DMS153 treated with DMSO at 0.1 percent for 48 hours (cell line): ENCODE measurements at regions not wholly inside any gene's neighbourhood (a gene's known extent, or its start where the extent isn't known, plus 50 kb on each side); places are given as distances from the start of the nearest gene placed in this dataset.

ENCODE experiments used
- DNase-seq: peaks from one replicate; lab custom pipeline; 2025; ENCODE audit not compliant: unreplicated experiment; lab: John Stamatoyannopoulos, UW

- no peak for DNase-seq
Observed at GRCh38 chr13:85666356-85666755, 132.9 kb downstream of the SLITRK6 start.

- DNase-seq = no peak
Observed at GRCh38 chr13:85665286-85665685, 133.9 kb downstream of the SLITRK6 start.

GRCh38 chr13:85663856-85664255 is 135.4 kb downstream of the SLITRK6 start:
- no peak for DNase-seq

- DNase-seq = no peak
Observed at GRCh38 chr13:85662186-85662585, 137.0 kb downstream of the SLITRK6 start.

DNA sequence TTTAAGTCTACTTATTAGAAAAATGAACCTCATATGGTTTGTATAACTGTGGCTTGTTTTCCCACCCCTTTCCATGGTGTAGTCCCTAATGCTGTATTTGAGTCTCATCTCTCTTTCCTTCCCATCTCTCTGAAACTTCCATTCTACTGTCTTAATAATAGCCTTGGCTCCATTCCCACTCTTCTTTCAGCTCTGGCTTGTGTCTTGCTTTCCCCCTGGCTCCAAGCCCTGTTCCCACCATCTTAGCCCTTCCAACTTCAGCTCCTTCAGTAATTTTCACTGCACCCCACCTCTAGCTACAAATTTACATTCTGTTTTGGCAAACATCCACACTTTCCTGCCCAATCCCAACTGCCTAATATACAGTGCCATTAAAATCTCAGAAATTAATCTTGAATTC is 137.5 kb downstream of the SLITRK6 start:
- no peak for DNase-seq

DNA sequence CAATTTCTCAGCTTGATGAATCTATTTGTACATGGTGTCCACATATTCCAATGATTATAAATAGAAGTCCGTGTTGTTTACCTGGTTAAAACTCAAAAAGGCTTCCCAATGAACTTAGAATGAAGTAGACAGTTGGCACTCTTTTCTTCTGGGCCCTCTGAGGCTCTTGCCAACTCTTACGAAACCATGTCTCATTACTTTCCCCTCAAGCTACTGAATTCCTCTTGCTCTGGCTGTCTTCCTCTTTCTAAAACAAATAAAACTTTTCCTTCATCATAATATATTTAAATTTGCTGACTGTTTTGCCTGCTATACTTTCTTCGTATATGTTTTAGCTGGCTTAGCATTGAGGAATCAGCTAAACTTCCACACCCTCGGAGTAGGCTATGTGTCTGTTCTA is 139.7 kb downstream of the SLITRK6 start:
- no peak for DNase-seq

GRCh38 chr13:85657942-85658341 is 141.3 kb downstream of the SLITRK6 start:
- no peak for DNase-seq

DNA sequence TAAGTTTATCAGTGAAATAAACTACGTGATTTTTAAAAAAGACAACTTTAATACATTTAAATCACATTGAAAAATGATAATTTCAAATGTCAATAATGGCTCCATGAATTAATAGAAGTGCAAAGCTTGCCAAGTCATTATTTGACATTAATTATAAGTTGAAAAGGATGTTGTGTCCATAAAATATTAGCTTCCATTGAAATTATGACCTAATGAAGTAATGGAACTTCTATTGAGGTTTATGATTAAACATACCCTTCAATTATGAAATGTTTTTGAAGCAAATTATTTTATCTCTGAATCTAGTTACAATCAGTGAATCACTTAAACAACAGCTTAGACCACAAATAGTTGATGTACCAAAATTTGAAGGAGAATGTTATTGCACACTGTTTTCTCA is 144.2 kb downstream of the SLITRK6 start:
- DNase-seq = no peak

DNA sequence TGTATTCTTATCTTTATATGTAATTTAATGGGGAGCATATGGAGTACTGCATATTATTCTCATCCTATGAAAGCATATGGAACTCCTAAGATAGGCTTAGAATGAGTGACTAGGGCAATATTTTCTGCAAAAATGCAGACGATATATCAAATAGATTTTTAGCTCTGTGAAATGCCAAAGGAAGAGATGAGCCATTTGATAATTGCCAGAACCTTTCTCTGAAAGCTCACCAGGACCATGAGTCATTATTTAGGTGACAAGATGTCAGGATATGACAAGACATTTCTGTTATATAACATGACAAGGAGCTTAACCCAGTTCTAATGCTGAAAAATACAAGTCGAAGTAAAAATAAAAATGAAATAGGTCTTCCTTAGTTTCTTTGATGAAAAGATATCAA is 145.0 kb downstream of the SLITRK6 start:
- DNase-seq = no peak

DNA sequence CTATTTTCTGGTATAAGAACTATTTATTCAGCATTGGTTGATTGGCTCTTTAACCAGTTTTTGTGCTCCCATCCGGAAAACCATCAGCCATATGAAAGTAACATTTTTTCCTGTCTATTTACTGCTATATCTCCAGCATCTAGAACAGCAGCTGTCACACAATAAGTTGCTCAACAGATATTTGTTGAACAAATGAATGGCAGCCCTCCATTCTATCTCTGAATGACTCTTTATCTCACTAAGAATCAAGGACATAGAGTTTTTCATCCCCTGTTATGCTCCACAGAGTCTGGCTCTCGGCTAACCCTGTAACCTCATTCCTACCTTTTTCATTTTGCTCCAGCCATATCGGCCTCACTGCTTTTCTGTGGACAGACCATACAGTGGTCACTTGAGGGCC is 145.5 kb downstream of the SLITRK6 start:
- DNase-seq = no peak

DNA sequence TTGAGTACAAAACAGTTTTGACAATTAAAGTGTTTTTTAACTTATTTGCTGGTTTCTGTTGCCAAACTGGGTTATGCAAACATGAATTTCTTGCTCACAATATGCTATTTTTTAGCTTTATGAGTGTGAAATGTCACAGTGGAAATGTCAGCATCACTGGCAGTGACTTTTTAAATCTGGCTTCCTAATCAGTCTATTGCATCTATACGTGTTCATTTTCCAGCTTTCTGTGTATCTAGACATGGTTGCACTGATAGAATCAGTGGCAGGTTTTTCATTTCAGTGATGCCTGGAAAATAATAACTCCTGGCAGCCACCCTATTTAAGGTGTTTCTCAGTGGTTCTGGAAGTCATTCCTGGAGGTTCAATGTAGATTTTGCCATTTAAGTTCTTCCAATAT is 146.7 kb downstream of the SLITRK6 start:
- DNase-seq = no peak

GRCh38 chr13:85651440-85651839 is 147.8 kb downstream of the SLITRK6 start:
- no peak for DNase-seq

GRCh38 chr13:85650613-85651012 is 148.6 kb downstream of the SLITRK6 start:
- DNase-seq = no peak

GRCh38 chr13:85640727-85641126 is 158.5 kb downstream of the SLITRK6 start:
- DNase-seq = no peak

- DNase-seq = no peak
Observed at GRCh38 chr13:85638815-85639393, 160.3 kb downstream of the SLITRK6 start.

GRCh38 chr13:85638265-85638664 is 161.0 kb downstream of the SLITRK6 start:
- no peak for DNase-seq

- DNase-seq = no peak
Observed at GRCh38 chr13:85632526-85633195, 166.6 kb downstream of the SLITRK6 start.

GRCh38 chr13:85631801-85632200 is 167.4 kb downstream of the SLITRK6 start:
- DNase-seq = no peak

DNA sequence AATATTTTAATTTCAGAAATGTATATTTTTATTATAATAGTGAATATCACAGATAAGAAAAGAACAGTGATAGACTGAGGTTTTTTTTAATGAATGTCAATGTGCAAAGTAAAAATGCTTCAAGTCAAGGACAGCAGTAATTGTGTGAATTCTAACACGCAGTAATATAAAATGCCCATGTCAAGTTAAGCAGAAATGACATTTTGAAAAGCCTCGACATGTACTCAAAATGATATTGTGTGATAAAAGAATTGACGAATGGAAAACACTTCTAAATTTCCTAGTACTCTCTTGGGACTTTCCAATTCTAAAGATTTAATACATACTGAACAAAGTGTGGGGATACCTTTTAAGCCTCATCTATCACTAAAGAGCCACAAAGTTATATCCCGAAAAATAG is 172.6 kb downstream of the SLITRK6 start:
- DNase-seq = no peak

DNA sequence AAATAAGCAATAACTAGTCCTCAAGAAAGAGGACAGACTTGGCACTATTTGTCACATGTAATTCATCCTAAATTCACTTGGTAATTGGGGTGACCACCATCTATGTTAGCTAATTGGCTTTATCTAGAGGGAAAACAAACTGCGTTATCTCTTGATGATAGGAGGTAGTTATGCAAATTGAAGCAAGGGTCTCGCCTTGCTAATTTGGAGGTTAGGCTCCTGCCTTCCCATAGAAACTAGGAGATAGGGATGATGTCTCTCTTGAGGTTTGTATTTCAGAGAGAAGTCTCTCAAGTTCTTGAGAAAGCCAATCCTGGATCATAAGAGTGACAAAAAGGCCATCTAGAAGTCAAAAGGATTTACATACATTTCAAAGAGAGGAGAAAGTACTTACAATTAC is 179.9 kb downstream of the SLITRK6 start:
- no peak for DNase-seq

- DNase-seq = no peak
Observed at GRCh38 chr13:85618521-85618920, 180.7 kb downstream of the SLITRK6 start.

- DNase-seq = no peak
Observed at GRCh38 chr13:85616275-85616674, 182.9 kb downstream of the SLITRK6 start.

- no peak for DNase-seq
Observed at GRCh38 chr13:85615031-85615430, 184.2 kb downstream of the SLITRK6 start.
